Kidney (tissue), 13 donors: ENCODE measurements at regions not wholly inside any gene's neighbourhood (a gene's known extent, or its start where the extent isn't known, plus 50 kb on each side); places are given as distances from the start of the nearest gene placed in this dataset.
A peak's percentile ranks its signal among the peaks of the same experiment; 100 is the strongest.

Experiments used
- DNase-seq, 5 donors: peaks; one replicate each; pipeline ENCODE4 v3.0.0-alpha.2; 2013 to 2020
- FAIRE-seq: peaks from 2 replicates; lab custom pipeline; 2012; peaks lifted over from hg19 to GRCh38; lab: Jason Lieb, UNC
- H3K27ac ChIP-seq, 2 donors: one replicate each; pipeline ENCODE4 v1.7.0; 2013; ENCODE audit warnings: low read depth in 2 of 2, low read length in 2 of 2, inconsistent platforms in 1 of 2
- H3K27me3 ChIP-seq: one replicate; pipeline ENCODE4 v1.7.1; 2013; ENCODE audit warnings: low read length, inconsistent platforms; ENCODE audit not compliant: control insufficient read depth, insufficient read depth
- H3K36me3 ChIP-seq, 3 donors: one replicate each; pipeline versions ENCODE4 v1.7.0 to v1.7.1; 2013; ENCODE audit warnings: low read length in 3 of 3, control low read depth in 1 of 3, inconsistent platforms in 1 of 3; ENCODE audit not compliant: insufficient read depth in 3 of 3, control insufficient read depth in 2 of 3
- H3K4me1 ChIP-seq, 3 donors: one replicate each; pipeline versions ENCODE4 v1.7.0 to v1.7.1; 2013; ENCODE audit warnings: low read length in 3 of 3, inconsistent platforms in 1 of 3, low read depth in 1 of 3; ENCODE audit not compliant: control insufficient read depth in 2 of 3, insufficient read depth in 2 of 3
- H3K4me3 ChIP-seq, 3 donors: one replicate each; pipeline versions ENCODE4 v1.7.0 to v1.8.1; 2013; ENCODE audit warnings: low read length in 3 of 3, control low read depth in 1 of 3, inconsistent platforms in 1 of 3
- H3K9ac ChIP-seq, 3 donors: one replicate each; pipeline versions ENCODE4 v1.7.0 to v1.7.1; 2013; ENCODE audit warnings: low read length in 3 of 3, control low read depth in 1 of 3, inconsistent platforms in 1 of 3
- H3K9me3 ChIP-seq, 3 donors: one replicate each; pipeline versions ENCODE4 v1.7.0 to v1.7.1; 2013; ENCODE audit warnings: low read length in 3 of 3, control low read depth in 1 of 3, inconsistent platforms in 1 of 3; ENCODE audit not compliant: control insufficient read depth in 2 of 3, insufficient read depth in 1 of 3
- intact Hi-C: fragments of 100-400 bp; cut with DNase I; formaldehyde crosslinking; loops from one replicate; pipeline ENCODE4 v1.11.1; 2022
- TF ChIP-seq, protein P1 (sequence below): IDR thresholded peaks from 3 replicates; pipeline ENCODE4 v1.5.1; 2012; ENCODE audit warnings: mild to moderate bottlenecking, moderate library complexity, borderline replicate concordance; ENCODE audit not compliant: insufficient read depth; ENCODE audit errors: extremely low read depth
- donor health status: control.
- donor health status: control.
- donor health status: control.
- donor health status: control.
- donor health status: control.
- donor health status: DM: yes; HTN: yes; CAD: no.
- donor health status: Normal renal cell carcinoma (clear cell type).

DNA sequence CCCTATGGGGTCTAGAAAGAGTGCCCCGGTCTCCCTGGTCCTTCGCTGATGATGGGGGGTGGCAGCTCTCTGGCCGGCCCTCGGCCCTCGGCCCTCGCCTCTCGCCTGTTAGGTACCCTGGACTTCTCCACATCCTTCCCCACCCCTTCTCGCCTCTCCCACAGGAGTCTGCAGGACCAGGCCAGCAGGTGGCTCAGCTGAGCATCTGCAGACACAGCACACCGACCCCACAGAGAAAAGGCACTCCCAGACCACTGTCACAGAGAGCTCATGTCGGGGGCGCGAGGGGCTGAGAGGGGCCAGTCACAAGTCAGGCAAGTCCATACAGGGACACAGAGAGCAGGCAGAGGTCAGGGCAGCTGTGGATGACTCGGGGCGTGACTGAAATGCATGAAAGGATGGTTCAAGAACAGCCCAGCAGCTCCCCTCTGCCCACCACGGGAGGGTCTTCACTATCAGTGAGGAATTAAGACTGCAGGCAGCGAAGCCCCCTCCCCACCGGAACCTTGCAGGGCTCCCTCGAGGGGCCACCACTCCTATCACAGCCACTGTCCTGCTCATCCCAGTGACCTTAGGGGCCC is 181.7 kb upstream of the NSMCE3 start:
- H3K36me3 ChIP-seq: no peaks in the 10 kb centered on the region
- H3K27me3 ChIP-seq: no peaks in the 10 kb centered on the region
- H3K9ac ChIP-seq: no peak overlapping the region
- DNase-seq (peak in 3 of 5 donors; percentile 8 to 35 (median 15)), FAIRE-seq (no peak)
- intact Hi-C loops: no loop called here
- TF ChIP-seq, protein P1, sequence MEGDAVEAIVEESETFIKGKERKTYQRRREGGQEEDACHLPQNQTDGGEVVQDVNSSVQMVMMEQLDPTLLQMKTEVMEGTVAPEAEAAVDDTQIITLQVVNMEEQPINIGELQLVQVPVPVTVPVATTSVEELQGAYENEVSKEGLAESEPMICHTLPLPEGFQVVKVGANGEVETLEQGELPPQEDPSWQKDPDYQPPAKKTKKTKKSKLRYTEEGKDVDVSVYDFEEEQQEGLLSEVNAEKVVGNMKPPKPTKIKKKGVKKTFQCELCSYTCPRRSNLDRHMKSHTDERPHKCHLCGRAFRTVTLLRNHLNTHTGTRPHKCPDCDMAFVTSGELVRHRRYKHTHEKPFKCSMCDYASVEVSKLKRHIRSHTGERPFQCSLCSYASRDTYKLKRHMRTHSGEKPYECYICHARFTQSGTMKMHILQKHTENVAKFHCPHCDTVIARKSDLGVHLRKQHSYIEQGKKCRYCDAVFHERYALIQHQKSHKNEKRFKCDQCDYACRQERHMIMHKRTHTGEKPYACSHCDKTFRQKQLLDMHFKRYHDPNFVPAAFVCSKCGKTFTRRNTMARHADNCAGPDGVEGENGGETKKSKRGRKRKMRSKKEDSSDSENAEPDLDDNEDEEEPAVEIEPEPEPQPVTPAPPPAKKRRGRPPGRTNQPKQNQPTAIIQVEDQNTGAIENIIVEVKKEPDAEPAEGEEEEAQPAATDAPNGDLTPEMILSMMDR: peak; percentile 7
- no peak overlapping the region for H3K27ac ChIP-seq
- H3K4me3 ChIP-seq: no peak overlapping the region
- no peaks in the 10 kb centered on the region for H3K4me1 ChIP-seq
- H3K9me3 ChIP-seq: no peaks in the 10 kb centered on the region

DNA sequence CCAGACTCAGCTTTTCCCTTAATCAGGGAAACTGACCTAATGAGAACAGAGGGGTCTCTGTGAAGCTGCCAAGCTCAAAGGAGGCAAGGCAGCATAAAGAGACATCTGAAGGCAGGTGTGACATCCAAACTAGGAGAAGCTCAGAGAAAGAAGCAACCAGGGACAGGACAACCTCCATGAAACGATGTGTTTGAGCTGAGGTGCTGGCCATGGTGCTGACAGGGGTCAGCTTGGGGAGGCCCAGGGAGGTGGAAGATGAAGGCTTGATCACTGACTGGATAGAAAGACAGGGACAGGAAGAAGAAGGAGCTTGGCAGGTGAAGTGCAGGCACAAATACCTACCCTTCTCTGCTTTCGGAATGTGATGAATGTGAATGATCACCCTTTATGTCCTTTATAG is 179.5 kb upstream of the NSMCE3 start:
- Histone ChIP-seq H3K4me3 (no peak overlapping the region), H3K27me3 (no peaks in the 10 kb centered on the region), H3K27ac (no peak overlapping the region), H3K36me3 (no peaks in the 10 kb centered on the region), H3K9ac (no peak overlapping the region), H3K9me3 (no peaks in the 10 kb centered on the region), H3K4me1 (no peaks in the 10 kb centered on the region)
- intact Hi-C loops: no loop called here
- FAIRE-seq (no peak), DNase-seq (peak in 3 of 5 donors; percentile 43 to 58 (median 47))
- TF ChIP-seq, protein P1: no peak

DNA sequence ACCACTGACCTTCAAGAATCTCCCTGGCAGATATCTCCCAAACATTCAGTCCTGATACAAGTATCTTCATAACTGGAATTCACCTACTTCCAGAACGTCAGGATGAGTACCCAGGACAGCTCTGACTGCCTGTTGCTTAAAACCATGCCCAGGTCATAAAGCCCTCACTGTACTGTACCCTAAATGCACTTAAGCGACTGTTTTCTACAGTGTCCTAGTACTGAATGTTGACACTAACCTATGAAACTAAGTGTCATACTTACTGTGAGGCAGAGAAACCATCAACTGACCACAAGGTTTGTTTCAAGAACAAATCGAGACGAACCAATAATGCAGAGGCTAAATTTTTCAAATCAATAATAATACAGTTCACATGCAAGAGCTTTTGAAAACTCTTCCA is 178.7 kb upstream of the NSMCE3 start:
- Histone ChIP-seq H3K4me3 (no peak overlapping the region), H3K9ac (no peak overlapping the region), H3K9me3 (no peaks in the 10 kb centered on the region), H3K4me1 (no peaks in the 10 kb centered on the region), H3K27ac (no peak overlapping the region), H3K27me3 (no peaks in the 10 kb centered on the region), H3K36me3 (no peaks in the 10 kb centered on the region)
- intact Hi-C loops: no loop called here
- TF ChIP-seq, protein P1: no peak
- FAIRE-seq (no peak), DNase-seq (no peak)

DNA sequence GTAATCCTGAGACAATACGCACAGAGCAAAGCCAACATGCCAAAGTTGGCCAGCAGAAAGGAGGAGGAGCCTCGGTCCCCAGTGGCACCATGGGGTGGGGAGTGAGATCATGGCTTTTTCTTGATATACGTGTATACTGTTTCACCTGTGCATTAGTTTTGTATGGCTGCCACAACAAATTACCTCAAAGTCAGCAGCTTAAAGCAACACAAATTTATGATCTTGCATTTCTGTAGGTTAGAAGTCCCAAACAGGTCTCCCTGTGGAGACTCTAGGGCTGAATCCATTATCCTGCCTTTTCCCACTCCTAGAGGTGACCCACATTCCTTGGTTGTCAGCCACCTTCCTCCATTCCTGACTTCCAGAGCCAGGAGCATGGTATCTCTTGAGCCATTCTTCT is 176.9 kb upstream of the NSMCE3 start:
- TF ChIP-seq, protein P1: no peak
- no peaks in the 10 kb centered on the region for H3K4me1 ChIP-seq
- no peaks in the 10 kb centered on the region for H3K36me3 ChIP-seq
- H3K4me3 ChIP-seq: no peak overlapping the region
- FAIRE-seq (no peak), DNase-seq (no peak)
- H3K9ac ChIP-seq: no peak overlapping the region
- no peaks in the 10 kb centered on the region for H3K27me3 ChIP-seq
- no peak overlapping the region for H3K27ac ChIP-seq
- intact Hi-C loops: no loop called here
- no peaks in the 10 kb centered on the region for H3K9me3 ChIP-seq
